ENCODE measurements at regions not wholly inside any gene's neighbourhood (a gene's known extent, or its start where the extent isn't known, plus 50 kb on each side); places are given as distances from the start of the nearest gene placed in this dataset.
"Not testable (repeated sequence)": the region's sequence is repeated elsewhere in the genome, so short reads cannot be mapped to it uniquely, and the experiment has no call there.

- no peaks in the 10 kb centered on the region for H3K36me3 Mint-ChIP-seq
- no peaks in the 10 kb centered on the region for H3K4me1 Mint-ChIP-seq
- ATAC-seq (no peak), DNase-seq (no peak)
- CTCF ChIA-PET = no interaction called here
- H3K4me3 Mint-ChIP-seq = no peak overlapping the region
- peaks cover 5% of the 10 kb centered on the region for H3K9me3 Mint-ChIP-seq (ENCODE audit: low read depth)
- H3K27ac Mint-ChIP-seq = no peak overlapping the region
- no peaks in the 10 kb centered on the region for H3K27me3 Mint-ChIP-seq
Observed at GRCh38 chr5:85466423-85466822, 1081.7 kb upstream of the EDIL3 start.

- H3K27ac Mint-ChIP-seq = no peak overlapping the region
- ATAC-seq = no peak
- no peak overlapping the region for H3K4me3 Mint-ChIP-seq
- no peaks in the 10 kb centered on the region for H3K27me3 Mint-ChIP-seq
- no peaks in the 10 kb centered on the region for H3K4me1 Mint-ChIP-seq
- CTCF ChIA-PET = no interaction called here
- DNase-seq = no peak
- H3K36me3 Mint-ChIP-seq = no peaks in the 10 kb centered on the region
- H3K9me3 Mint-ChIP-seq (ENCODE audit: low read depth) = peaks cover 3% of the 10 kb centered on the region
Observed at GRCh38 chr5:85472749-85473148, 1088.1 kb upstream of the EDIL3 start.

GRCh38 chr5:85475151-85475550, 1090.5 kb upstream of the EDIL3 start:
- ATAC-seq, CTCF ChIA-PET: not testable (repeated sequence)

DNA sequence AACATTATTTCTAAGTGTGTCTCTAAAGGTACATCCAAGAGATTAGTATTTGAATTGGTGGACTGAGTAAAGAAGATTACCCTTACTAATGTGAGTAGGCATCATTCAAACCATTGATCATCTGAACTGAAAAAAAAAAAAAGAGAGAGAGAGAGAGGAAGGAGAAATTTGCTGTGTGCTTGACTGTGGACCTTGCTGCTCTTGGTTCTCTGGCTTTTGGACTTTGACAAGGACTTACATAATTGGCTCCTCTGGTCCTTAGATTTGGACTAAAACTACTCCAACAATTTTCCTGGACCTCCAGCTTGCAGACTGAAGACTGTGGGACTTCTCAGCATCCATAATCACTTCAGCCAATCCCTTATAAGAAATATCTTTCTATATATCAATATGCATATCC, 1091.9 kb upstream of the EDIL3 start:
- H3K4me3 Mint-ChIP-seq = no peak overlapping the region
- no peaks in the 10 kb centered on the region for H3K27me3 Mint-ChIP-seq
- DNase-seq (no peak), ATAC-seq (no peak)
- no peak overlapping the region for H3K27ac Mint-ChIP-seq
- peaks cover 3% of the 10 kb centered on the region for H3K9me3 Mint-ChIP-seq (ENCODE audit: low read depth)
- no peaks in the 10 kb centered on the region for H3K36me3 Mint-ChIP-seq
- H3K4me1 Mint-ChIP-seq = no peaks in the 10 kb centered on the region
- CTCF ChIA-PET = no interaction called here

More at GRCh38 chr5:85475151-85475550, 1090.5 kb upstream of the EDIL3 start:
- H3K27me3 Mint-ChIP-seq; H3K9me3 Mint-ChIP-seq (ENCODE audit: low read depth); H3K4me3 Mint-ChIP-seq; DNase-seq; H3K27ac Mint-ChIP-seq; H3K36me3 Mint-ChIP-seq; H3K4me1 Mint-ChIP-seq: not testable (repeated sequence)

GRCh38 chr5:85479849-85480248, 1095.2 kb upstream of the EDIL3 start:
- Mint-ChIP-seq H3K9me3 (ENCODE audit: low read depth) (peaks cover 3% of the 10 kb centered on the region), H3K4me1 (no peaks in the 10 kb centered on the region), H3K27me3 (no peaks in the 10 kb centered on the region), H3K27ac (no peak overlapping the region), H3K4me3 (no peak overlapping the region), H3K36me3 (no peaks in the 10 kb centered on the region)
- CTCF ChIA-PET = no interaction called here
- DNase-seq = no peak
- no peak for ATAC-seq

DNA sequence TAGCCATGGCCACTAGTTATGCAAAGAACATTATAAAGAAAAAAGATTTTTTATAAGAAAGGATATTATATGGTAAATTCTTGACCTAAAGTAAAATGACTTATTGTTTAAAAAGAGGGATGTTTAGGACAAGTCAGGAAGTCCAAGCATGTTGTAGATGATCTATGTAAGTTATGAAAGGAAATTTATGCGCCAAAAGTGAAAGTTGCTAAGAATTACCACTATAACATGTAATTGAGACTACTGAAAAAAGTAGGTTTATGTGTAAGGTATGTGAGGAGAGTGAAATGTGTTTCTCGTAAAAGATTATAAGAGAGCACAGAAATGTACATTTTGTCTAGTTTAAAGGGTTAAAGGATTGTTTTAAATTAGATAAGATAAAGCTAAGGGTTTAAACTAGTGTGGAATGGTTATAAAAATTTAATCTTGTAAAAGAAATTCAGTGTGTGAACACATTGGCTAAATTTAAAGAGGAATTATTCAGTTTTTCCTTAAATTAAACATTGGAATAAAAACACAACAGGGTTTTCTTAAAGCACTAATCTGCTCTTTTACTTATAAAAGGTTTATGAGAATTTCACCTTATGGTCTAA, 1100.4 kb upstream of the EDIL3 start:
- Mint-ChIP-seq H3K4me3 (no peak overlapping the region), H3K9me3 (ENCODE audit: low read depth) (peaks cover 4% of the 10 kb centered on the region), H3K4me1 (no peaks in the 10 kb centered on the region), H3K27me3 (no peaks in the 10 kb centered on the region), H3K36me3 (no peaks in the 10 kb centered on the region), H3K27ac (no peak overlapping the region)
- no peak for DNase-seq
- no peak for ATAC-seq
- CTCF ChIA-PET = no interaction called here

DNA sequence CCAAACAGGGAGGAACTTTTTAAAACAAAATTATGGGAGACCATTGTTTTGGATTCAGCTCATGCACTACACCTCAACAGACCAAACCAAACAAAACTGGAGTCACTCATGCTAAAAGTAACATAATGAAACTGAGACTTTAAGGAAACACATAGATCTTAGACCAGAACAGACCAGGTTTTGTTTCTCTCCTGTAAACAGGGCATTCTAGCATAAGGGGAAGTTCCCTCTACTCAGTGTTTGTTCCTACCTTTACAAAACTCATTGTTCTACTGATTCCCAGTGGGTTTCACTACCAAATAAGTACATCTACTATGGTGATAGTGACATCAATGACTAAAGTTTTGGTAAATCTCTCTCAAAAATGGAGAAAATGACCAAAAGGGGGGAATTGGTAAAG, 1103.6 kb upstream of the EDIL3 start:
- H3K4me3 Mint-ChIP-seq = no peak overlapping the region
- DNase-seq (no peak), ATAC-seq (no peak)
- no peaks in the 10 kb centered on the region for H3K4me1 Mint-ChIP-seq
- no peak overlapping the region for H3K27ac Mint-ChIP-seq
- peaks cover 10% of the 10 kb centered on the region for H3K9me3 Mint-ChIP-seq (ENCODE audit: low read depth)
- no peaks in the 10 kb centered on the region for H3K36me3 Mint-ChIP-seq
- no peaks in the 10 kb centered on the region for H3K27me3 Mint-ChIP-seq
- CTCF ChIA-PET = no interaction called here

- H3K9me3 Mint-ChIP-seq (ENCODE audit: low read depth) = peaks cover 7% of the 10 kb centered on the region
- CTCF ChIA-PET = no interaction called here
- no peak overlapping the region for H3K4me3 Mint-ChIP-seq
- ATAC-seq (no peak), DNase-seq (no peak)
- H3K27me3 Mint-ChIP-seq = no peaks in the 10 kb centered on the region
- H3K4me1 Mint-ChIP-seq = no peaks in the 10 kb centered on the region
- no peak overlapping the region for H3K27ac Mint-ChIP-seq
- H3K36me3 Mint-ChIP-seq = no peaks in the 10 kb centered on the region
Observed at GRCh38 chr5:85500869-85501268, 1116.2 kb upstream of the EDIL3 start.

DNA sequence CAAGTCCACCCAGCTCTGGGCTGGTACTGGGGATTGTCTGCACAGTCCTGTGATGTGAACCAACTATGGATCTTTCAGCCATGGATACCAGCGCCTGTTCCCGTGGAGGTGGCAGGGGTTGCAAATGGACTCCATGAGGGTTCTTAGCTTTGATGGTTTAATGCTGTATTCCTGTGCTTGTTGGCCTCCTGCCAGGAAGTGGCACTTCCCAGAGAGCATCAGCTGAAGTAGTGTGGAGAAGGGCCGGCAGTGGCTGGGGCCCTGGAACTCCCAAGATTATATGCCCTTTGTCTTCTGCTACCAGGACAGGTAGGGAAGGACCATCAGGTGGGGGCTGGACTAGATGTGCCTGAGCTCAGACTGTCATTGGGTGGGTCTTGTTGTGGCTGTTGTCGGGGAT, 1104.8 kb upstream of the COX7C start:
- Mint-ChIP-seq H3K36me3 (no peaks in the 10 kb centered on the region), H3K4me1 (no peaks in the 10 kb centered on the region), H3K27ac (no peak overlapping the region), H3K4me3 (no peak overlapping the region), H3K27me3 (no peaks in the 10 kb centered on the region), H3K9me3 (ENCODE audit: low read depth) (peaks cover 10% of the 10 kb centered on the region)
- DNase-seq = no peak
- no peak for ATAC-seq
- CTCF ChIA-PET = no interaction called here

DNA sequence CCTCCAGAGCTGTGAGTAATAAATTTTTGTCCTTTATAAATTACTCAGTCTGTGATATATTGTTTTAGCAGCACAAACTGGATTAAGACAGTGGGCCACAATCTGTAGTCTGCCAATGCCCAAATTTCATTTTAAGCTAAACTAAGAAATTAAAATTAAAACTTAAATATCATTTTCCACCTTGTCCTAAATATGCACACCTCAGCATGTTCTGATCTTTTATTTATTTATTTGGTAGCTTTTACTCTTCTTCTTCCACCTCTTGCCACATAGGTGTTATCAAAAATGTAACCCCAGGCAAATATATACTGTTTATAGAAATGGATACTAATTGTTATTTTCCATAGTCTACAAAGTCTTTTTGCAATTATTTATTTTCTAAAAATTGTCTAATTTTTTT, 1102.2 kb upstream of the COX7C start:
- no peaks in the 10 kb centered on the region for H3K36me3 Mint-ChIP-seq
- no peaks in the 10 kb centered on the region for H3K27me3 Mint-ChIP-seq
- ATAC-seq = no peak
- peaks cover 8% of the 10 kb centered on the region for H3K9me3 Mint-ChIP-seq (ENCODE audit: low read depth)
- CTCF ChIA-PET = no interaction called here
- H3K27ac Mint-ChIP-seq = no peak overlapping the region
- no peaks in the 10 kb centered on the region for H3K4me1 Mint-ChIP-seq
- no peak overlapping the region for H3K4me3 Mint-ChIP-seq
- DNase-seq = no peak

GRCh38 chr5:85517386-85517785, 1100.4 kb upstream of the COX7C start:
- Mint-ChIP-seq H3K36me3 (no peaks in the 10 kb centered on the region), H3K27me3 (no peaks in the 10 kb centered on the region), H3K9me3 (ENCODE audit: low read depth) (peaks cover 2% of the 10 kb centered on the region), H3K4me3 (no peak overlapping the region), H3K4me1 (no peaks in the 10 kb centered on the region), H3K27ac (no peak overlapping the region)
- CTCF ChIA-PET = no interaction called here
- DNase-seq (no peak), ATAC-seq (no peak)

DNA sequence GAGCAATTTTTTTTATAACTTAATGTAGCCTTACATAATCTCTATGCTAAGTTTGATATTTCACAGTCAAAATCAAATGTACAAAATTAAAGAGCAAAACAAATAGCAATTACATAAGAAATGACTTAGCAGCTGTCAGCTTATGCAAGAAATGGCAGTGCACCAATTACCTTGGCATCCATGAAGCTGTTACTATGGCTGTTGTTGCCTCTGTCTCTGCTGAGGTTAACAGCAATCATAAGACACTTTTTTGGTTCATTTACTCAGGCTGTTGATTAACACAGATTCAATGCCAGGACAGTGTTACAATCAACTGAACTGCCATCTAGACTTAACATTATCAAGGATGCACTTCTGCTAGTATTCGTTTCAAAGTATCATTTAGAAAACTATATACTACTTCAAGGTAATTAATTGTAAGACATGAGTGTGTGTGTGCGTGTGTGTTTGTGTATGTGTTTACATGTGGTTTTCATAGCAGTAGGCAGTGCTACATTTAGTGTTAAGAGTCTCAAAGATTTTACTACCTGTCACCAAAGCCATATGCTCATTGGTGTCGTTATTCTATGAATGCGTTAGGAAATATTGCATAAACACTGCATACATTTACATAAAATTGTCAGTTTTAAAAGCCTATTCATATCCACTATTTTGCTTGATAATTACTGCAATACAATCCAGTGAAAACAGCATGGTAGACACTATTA, 1084.2 kb upstream of the COX7C start:
- Mint-ChIP-seq H3K36me3 (no peaks in the 10 kb centered on the region), H3K4me1 (no peaks in the 10 kb centered on the region)
- CTCF ChIA-PET = no interaction called here

DNA sequence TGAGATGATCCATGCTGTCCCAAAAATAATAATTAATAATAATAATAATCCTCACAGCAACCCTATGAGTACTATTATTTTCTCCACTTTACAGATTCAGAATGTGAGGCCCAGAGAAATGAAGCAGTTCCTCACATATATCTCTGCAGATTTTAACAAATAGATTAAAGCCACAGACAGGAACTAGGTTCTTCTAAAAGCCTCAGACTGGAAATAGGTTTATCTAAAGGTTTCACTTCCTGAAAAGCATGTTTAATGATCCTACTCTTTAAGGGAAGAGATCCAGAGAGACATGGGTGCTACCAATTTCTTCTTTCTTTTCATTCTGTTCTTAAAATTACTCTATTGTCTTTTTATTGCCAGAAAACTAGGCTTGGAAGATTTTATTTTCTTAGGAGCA, 1079.4 kb upstream of the COX7C start:
- H3K36me3 Mint-ChIP-seq = no peaks in the 10 kb centered on the region
- H3K4me1 Mint-ChIP-seq = no peaks in the 10 kb centered on the region
- H3K27me3 Mint-ChIP-seq = no peaks in the 10 kb centered on the region
- DNase-seq = no peak
- no peak overlapping the region for H3K27ac Mint-ChIP-seq
- peaks cover 5% of the 10 kb centered on the region for H3K9me3 Mint-ChIP-seq (ENCODE audit: low read depth)
- ATAC-seq = no peak
- H3K4me3 Mint-ChIP-seq = no peak overlapping the region
- CTCF ChIA-PET = no interaction called here

More for the DNA sequence above, 1084.2 kb upstream of the COX7C start:
- no peak for DNase-seq
- Mint-ChIP-seq H3K4me3 (no peak overlapping the region), H3K27ac (no peak overlapping the region), H3K27me3 (no peaks in the 10 kb centered on the region), H3K9me3 (ENCODE audit: low read depth) (peaks cover 5% of the 10 kb centered on the region)
- ATAC-seq = no peak

DNA sequence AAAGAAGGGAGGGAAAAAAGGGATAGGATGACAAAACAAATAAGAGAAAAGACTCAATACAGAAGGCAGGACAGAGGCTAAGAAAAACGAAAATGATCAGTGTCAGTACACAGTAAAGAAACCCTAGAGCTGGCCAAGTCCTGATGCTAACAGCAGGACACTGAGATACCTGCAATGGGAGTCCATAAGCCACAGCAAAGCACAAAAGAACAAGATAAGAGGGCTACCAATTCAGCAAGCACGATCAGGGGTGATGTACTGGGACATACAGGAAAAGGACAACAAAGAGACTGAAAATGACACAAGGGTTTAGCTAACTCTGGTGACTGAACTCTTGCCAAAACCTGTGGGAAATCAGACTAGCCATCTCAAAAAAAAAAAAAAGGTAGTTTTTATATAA, 1072.6 kb upstream of the COX7C start:
- no peaks in the 10 kb centered on the region for H3K36me3 Mint-ChIP-seq
- no peak overlapping the region for H3K4me3 Mint-ChIP-seq
- H3K4me1 Mint-ChIP-seq = no peaks in the 10 kb centered on the region
- H3K27ac Mint-ChIP-seq = no peak overlapping the region
- CTCF ChIA-PET = no interaction called here
- ATAC-seq (no peak), DNase-seq (no peak)
- peaks cover 14% of the 10 kb centered on the region for H3K9me3 Mint-ChIP-seq (ENCODE audit: low read depth)
- H3K27me3 Mint-ChIP-seq = no peaks in the 10 kb centered on the region

- no peaks in the 10 kb centered on the region for H3K36me3 Mint-ChIP-seq
- H3K27ac Mint-ChIP-seq = no peak overlapping the region
- CTCF ChIA-PET = no interaction called here
- no peaks in the 10 kb centered on the region for H3K27me3 Mint-ChIP-seq
- no peak for DNase-seq
- no peak overlapping the region for H3K4me3 Mint-ChIP-seq
- no peak for ATAC-seq
- H3K9me3 Mint-ChIP-seq (ENCODE audit: low read depth) = peaks cover 18% of the 10 kb centered on the region
- H3K4me1 Mint-ChIP-seq = no peaks in the 10 kb centered on the region
Observed at GRCh38 chr5:85549229-85549628, 1068.5 kb upstream of the COX7C start.
